ENCODE measurements at regions not wholly inside any gene's neighbourhood (a gene's known extent, or its start where the extent isn't known, plus 50 kb on each side); places are given as distances from the start of the nearest gene placed in this dataset.

DNA sequence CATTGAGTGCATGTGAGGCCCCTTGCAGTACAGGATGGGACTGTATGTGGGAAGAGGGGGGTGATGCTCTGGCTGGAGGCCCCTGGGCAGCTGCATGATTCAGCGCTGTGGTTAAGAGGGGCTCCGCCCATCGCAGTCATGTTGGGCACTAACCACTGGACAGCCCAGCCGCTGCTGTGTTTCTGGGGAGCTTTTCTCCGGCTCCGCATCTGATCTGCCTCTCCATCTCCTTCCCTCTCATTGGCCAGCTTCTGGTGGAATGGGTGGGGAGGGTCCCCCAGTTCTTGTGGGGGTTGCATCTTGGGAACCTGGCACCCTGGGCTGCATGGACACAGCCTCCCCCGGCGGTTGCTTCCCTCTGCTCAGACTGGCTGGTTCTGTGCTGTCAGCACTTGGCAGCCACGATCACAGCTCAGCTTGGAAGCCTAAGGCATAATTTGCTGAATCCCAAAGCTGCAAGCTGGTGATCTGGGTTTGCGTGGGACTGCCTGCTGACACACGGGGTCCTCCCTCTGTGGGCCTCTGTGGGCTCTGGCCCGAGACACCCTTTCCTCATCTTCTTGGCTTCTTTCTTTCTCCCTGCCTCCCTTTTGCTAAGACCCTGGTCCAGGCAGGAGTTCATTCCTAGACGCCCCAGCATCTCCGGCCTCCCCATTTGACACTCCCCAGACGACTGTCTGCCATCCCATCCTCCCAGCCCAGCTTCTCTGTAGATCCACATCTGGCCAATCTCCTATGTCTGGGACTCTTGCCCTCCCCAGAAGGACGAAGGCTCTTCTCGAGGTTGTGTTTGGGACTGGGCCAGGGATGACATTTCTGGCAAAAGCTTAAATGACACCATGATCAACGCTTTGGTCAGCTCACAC is 168.3 kb downstream of the SEC14L1 start:
- DNase-seq = no peak

GRCh38 chr17:77310336-77310735 is 169.6 kb downstream of the SEC14L1 start:
- no peak for DNase-seq

GRCh38 chr17:77311371-77311981 is 170.7 kb downstream of the SEC14L1 start:
- no peak for DNase-seq

GRCh38 chr17:77312061-77312701 is 171.4 kb downstream of the SEC14L1 start:
- no peak for DNase-seq

GRCh38 chr17:77312786-77313599 is 172.2 kb downstream of the SEC14L1 start:
- no peak for DNase-seq

GRCh38 chr17:77313831-77314230 is 173.1 kb downstream of the SEC14L1 start:
- DNase-seq = no peak

- DNase-seq = no peak
These were observed 173.8 kb downstream of the SEC14L1 start for GRCh38 chr17:77314601-77315000.

DNA sequence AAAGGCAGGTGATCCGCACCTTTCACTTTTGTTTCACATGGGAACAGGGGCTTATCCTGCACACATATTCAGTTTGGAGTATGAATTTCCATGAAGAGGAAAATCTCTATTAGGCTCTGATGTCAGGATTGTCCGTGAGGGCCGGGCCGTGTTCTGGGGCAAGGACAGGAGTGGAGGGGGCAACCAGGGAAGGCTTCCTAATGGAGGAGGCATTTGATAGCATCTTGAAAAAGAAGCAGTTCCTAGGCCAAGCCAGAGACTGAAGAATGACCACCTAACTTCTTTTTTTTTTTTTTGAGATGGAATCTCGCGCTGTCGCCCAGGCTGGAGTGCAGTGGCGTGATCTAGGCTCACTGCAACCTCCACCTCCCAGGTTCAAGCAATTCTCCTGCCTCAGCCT is 174.2 kb downstream of the SEC14L1 start:
- DNase-seq = no peak

GRCh38 chr17:77315551-77316190 is 174.9 kb downstream of the SEC14L1 start:
- no peak for DNase-seq

GRCh38 chr17:77316191-77316641 is 175.4 kb downstream of the SEC14L1 start:
- no peak for DNase-seq

DNA sequence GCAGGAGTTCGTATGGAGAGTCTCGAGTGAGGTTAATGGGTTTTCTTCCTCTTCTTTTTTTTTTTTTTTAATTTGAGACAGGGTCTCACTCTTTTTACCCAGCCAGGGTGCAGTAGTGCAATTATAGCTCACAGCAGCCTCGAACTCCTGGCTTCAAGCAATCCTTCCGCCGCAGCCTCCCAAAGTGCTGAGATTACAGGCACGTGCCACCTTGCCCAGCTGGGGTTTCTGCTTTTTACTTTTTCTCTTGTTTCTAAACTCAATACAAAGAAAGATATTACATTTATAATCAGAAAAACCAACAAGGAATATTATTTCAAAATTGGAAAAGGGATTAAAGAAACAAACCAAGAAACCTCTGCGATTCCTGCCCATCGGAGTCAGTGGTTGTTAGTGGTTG is 175.9 kb downstream of the SEC14L1 start:
- no peak for DNase-seq

GRCh38 chr17:77317091-77317750 is 176.5 kb downstream of the SEC14L1 start:
- no peak for DNase-seq

DNA sequence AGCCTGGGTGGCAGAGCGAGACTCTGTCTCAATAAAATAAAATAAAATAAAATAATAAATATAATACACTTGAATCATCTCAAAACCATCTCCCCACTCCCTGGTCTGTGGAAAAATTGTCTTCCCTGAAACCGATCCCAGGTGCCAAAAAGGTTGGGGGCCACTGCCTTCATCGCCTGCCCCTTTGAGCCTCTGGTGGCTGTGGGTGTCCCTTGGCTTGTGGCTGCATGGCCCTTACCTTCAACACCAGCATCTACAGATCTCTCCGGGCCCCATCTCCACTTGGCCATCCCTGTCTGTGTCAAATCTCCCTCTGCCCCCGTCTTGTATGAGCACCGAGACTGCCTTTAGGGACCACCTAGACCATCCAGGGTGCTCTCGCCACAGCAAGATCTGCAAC is 177.3 kb downstream of the SEC14L1 start:
- no peak for DNase-seq

- DNase-seq = no peak
These were observed 177.9 kb downstream of the SEC14L1 start for GRCh38 chr17:77318491-77319210.

DNA sequence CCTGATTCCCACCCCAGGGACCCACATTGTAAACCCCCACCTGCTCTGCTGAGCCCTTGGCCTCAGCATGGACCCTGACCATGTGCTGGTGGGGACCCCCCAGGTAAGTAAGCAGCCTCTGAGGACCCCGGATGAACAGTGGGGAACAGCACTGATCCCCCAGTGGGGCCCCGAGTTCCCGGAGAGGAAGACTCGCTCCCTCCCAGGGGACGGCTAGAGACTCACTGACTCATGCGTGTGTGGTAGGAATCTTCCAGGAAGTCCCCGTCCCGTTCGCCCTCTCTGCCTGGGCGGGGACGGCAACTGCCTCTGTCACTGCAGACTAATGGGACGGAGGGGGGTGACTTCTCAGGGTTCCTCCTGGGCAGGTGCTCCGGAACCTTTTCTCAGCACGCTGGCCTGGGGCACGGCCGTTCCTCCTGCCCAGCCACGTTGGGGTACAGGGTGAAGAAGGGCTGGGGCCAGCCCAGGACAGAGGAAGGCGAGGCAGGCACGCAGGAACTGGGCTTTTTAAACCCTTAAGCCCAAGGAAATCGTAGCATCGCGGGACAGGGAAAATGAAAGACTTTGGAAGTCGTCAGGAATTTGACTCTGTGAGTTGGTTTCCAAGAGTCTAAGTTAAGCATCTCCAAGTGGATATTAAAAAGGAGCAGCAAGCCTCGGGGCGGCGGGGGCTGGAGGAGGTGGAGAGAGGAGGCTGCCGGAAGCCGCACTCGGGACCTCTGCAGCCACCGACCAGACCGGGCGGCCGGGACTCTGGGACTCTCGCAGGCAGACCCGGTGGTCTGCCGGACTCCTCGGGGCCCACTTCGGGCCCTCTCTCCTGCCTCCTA is 178.7 kb downstream of the SEC14L1 start:
- no peak for DNase-seq

- DNase-seq = no peak
These were observed 179.3 kb downstream of the SEC14L1 start for GRCh38 chr17:77320044-77320440.

DNA sequence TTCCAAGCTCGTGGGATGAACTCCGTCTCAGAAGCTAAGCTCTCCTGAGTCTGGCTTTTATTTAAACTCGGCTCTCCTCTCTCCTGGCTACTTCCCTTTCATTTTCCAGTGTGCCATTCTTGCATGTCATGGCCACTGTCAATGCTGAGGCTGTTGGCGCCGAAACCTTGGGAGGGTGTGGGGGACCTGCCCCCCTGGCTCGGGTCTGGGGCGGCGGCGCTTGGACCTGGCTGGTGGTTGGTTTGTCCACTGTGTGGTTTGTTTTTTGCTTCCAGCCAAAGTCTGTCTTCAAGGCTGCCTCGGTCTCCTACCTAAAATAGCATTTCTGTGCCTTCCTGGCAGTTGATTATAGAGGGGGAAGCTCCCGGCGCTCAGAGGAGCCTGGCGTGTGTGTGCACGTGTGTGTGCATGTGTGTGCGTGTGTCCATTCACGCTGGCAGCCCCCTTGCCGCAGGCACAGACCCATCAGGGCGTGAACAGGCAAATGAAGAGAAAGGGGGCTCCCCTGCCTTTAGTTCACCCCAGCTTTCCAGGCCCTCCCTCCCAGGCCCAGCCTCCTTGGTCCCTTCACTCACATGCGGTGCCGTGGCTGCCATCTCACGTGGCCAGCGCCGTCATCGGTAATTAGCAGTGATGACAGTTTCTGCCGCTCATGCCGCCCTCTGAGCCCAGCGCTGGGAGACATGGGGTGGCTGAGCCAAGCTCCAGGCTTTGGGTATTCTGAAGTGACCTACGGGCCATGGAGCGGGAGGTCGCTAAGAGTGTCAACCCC is 179.9 kb downstream of the SEC14L1 start:
- no peak for DNase-seq

- no peak for DNase-seq
These were observed 181.1 kb downstream of the SEC14L1 start for GRCh38 chr17:77321649-77322513.
